SK-N-SH treated with all-trans-retinoic acid at 6 μM for 48 hours (cell line): ENCODE measurements at regions not wholly inside any gene's neighbourhood (a gene's known extent, or its start where the extent isn't known, plus 50 kb on each side); places are given as distances from the start of the nearest gene placed in this dataset.

ENCODE experiments used
- ATAC-seq: fragments of 200-7000 bp; cut with Tn5 transposase; 3 replicates; pipeline ENCODE4 v1.9.1; 2020; ENCODE audit warnings: mild to moderate bottlenecking, moderate library complexity
- ARNTL ChIP-seq: fragments of 450-650 bp; formaldehyde crosslinking; IDR thresholded peaks from 2 replicates; pipeline ENCODE4 v1.5.0; 2020; ENCODE audit warnings: low read depth, mild to moderate bottlenecking, moderate library complexity, borderline replicate concordance
- BACH2 ChIP-seq: fragments of 250-450 bp; sonication (Bioruptor Pico); IDR thresholded peaks from 2 replicates; pipeline ENCODE4 v1.9.0; 2021; ENCODE audit warnings: mild to moderate bottlenecking, borderline replicate concordance
- CSDC2 ChIP-seq: fragments of 250-450 bp; sonication (Bioruptor Pico); IDR thresholded peaks from 2 replicates; pipeline ENCODE4 v1.5.0; 2020; ENCODE audit warnings: mild to moderate bottlenecking, moderate library complexity
- ESRRG ChIP-seq: fragments of 250-450 bp; sonication (Bioruptor Pico); IDR thresholded peaks from 2 replicates; pipeline ENCODE4 v1.6.1; 2021; ENCODE audit warnings: mild to moderate bottlenecking
- GLIS3 ChIP-seq: fragments of 250-450 bp; sonication (Bioruptor Pico); IDR thresholded peaks from 2 replicates; pipeline ENCODE4 v1.5.0; 2020; ENCODE audit warnings: mild to moderate bottlenecking, moderate library complexity
- ISL1 ChIP-seq: fragments of 250-450 bp; sonication (Bioruptor Pico); IDR thresholded peaks from 2 replicates; pipeline ENCODE4 v2.1.2; 2022; ENCODE audit warnings: mild to moderate bottlenecking, moderate library complexity
- PPARA ChIP-seq: fragments of 250-450 bp; sonication (Bioruptor Pico); IDR thresholded peaks from 2 replicates; pipeline ENCODE4 v1.5.0; 2020; ENCODE audit warnings: mild to moderate bottlenecking, borderline replicate concordance
- RARB ChIP-seq: fragments of 250-450 bp; sonication (Bioruptor Pico); IDR thresholded peaks from 2 replicates; pipeline ENCODE4 v1.8.0; 2021; ENCODE audit warnings: mild to moderate bottlenecking, moderate library complexity
- SNAI2 ChIP-seq: fragments of 250-450 bp; sonication (Bioruptor Pico); IDR thresholded peaks from 2 replicates; pipeline ENCODE4 v1.5.0; 2020; ENCODE audit warnings: mild to moderate bottlenecking, moderate library complexity
- TCF4 ChIP-seq: fragments of 250-450 bp; sonication (Bioruptor Pico); IDR thresholded peaks from 2 replicates; pipeline ENCODE4 v1.8.0; 2021; ENCODE audit warnings: mild to moderate bottlenecking, moderate library complexity, borderline replicate concordance
- TOX ChIP-seq: fragments of 250-450 bp; sonication (Bioruptor Pico); IDR thresholded peaks from 2 replicates; pipeline ENCODE4 v1.8.0; 2021; ENCODE audit warnings: mild to moderate bottlenecking, moderate library complexity, borderline replicate concordance
- ZC3H10 ChIP-seq: fragments of 250-450 bp; sonication (Bioruptor Pico); IDR thresholded peaks from 2 replicates; pipeline ENCODE4 v1.5.1; 2021; ENCODE audit warnings: mild to moderate bottlenecking, moderate library complexity
- ZFP3 ChIP-seq: fragments of 250-450 bp; sonication (Bioruptor Pico); IDR thresholded peaks from 2 replicates; pipeline ENCODE4 v1.5.0; 2020; ENCODE audit warnings: mild to moderate bottlenecking, moderate library complexity
- ZFP30 ChIP-seq: fragments of 450-650 bp; formaldehyde crosslinking; IDR thresholded peaks from 2 replicates; pipeline ENCODE4 v1.5.0; 2022; ENCODE audit warnings: mild to moderate bottlenecking, moderate library complexity
- ZNF565 ChIP-seq: fragments of 450-650 bp; formaldehyde crosslinking; conservative IDR thresholded peaks from 2 replicates; pipeline ENCODE4 v1.5.0; 2020; ENCODE audit warnings: low read depth, mild to moderate bottlenecking, moderate library complexity
- ZNF70 ChIP-seq: fragments of 450-650 bp; formaldehyde crosslinking; IDR thresholded peaks from 2 replicates; pipeline ENCODE4 v1.5.0; 2020; ENCODE audit warnings: mild to moderate bottlenecking, moderate library complexity
- ZNF8 ChIP-seq: fragments of 450-650 bp; formaldehyde crosslinking; IDR thresholded peaks from 2 replicates; pipeline ENCODE4 v1.5.0; 2020; ENCODE audit warnings: mild to moderate bottlenecking, moderate library complexity
- TF ChIP-seq, protein P1 (sequence below): fragments of 250-450 bp; sonication (Bioruptor Pico); IDR thresholded peaks from 2 replicates; pipeline ENCODE4 v1.5.1; 2020; ENCODE audit warnings: low read depth, mild to moderate bottlenecking, moderate library complexity
- TF ChIP-seq, protein P2 (sequence below): fragments of 250-450 bp; sonication (Bioruptor Pico); IDR thresholded peaks from 2 replicates; pipeline ENCODE4 v1.5.1; 2021; ENCODE audit warnings: mild to moderate bottlenecking, moderate library complexity
- TF ChIP-seq, protein P3 (sequence below): fragments of 250-450 bp; sonication (Bioruptor Pico); IDR thresholded peaks from 2 replicates; pipeline ENCODE4 v1.8.0; 2020; ENCODE audit warnings: mild to moderate bottlenecking, moderate library complexity, borderline replicate concordance
- TF ChIP-seq, protein P4 (sequence below): fragments of 250-450 bp; sonication (Bioruptor Pico); IDR thresholded peaks from 2 replicates; pipeline ENCODE4 v1.5.0; 2020; ENCODE audit warnings: mild to moderate bottlenecking, moderate library complexity

DNA sequence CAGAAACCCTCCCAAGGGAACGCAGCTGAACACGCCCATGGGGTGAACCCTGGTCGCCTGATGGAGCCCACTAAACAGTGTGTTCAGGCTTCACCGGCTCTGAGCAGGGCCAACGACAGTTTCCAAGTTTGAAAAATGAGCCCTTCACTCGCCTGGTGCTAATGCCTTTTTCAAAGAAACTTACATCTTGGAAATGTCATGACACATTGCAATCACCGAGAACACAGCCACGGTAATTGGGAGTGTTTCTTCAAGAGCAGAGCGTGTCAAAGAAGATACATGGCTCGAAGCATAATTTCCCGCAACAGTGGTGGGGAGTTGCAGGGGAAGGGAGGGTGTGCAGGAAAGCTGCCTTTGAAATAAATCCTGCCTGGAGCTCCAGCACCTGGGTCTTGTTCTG is 463.2 kb downstream of the TMEM114 start:
- TF ChIP-seq, protein P1, sequence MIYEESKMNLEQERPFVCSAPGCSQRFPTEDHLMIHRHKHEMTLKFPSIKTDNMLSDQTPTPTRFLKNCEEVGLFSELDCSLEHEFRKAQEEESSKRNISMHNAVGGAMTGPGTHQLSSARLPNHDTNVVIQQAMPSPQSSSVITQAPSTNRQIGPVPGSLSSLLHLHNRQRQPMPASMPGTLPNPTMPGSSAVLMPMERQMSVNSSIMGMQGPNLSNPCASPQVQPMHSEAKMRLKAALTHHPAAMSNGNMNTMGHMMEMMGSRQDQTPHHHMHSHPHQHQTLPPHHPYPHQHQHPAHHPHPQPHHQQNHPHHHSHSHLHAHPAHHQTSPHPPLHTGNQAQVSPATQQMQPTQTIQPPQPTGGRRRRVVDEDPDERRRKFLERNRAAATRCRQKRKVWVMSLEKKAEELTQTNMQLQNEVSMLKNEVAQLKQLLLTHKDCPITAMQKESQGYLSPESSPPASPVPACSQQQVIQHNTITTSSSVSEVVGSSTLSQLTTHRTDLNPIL, result no peak
- TF ChIP-seq ARNTL (CRISPR knock-in tag), result no peak
- TF ChIP-seq TOX, result no peak
- TF ChIP-seq TCF4 (CRISPR knock-in tag), result no peak
- TF ChIP-seq ZNF70 (CRISPR knock-in tag), result no peak
- no peak for TF ChIP-seq ZC3H10 (CRISPR knock-in tag)
- TF ChIP-seq RARB (CRISPR knock-in tag), result no peak

DNA sequence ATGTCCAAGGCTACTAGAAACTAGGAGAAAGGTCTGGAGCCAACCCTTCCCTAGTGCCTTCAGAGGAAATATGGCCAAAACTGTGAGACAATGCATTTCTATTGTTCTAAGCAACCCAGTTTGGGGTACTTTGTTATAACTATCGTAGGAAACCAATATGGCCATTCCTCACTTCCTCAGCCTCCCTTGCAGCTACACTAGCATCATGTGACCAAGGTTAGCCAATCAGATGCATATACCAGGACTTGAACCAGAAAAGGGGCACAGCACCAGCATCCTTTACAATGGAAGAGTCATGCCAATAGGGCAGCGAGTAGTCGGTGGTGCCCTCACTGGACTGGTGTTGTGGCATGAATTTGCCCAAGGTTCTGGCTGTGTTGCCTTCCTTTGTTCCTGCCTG is 464.0 kb downstream of the TMEM114 start:
- TF ChIP-seq PPARA (CRISPR knock-in tag) (no peak), ARNTL (CRISPR knock-in tag) (no peak), ZNF8 (CRISPR knock-in tag) (no peak), ZFP30 (CRISPR knock-in tag) (no peak), ZNF565 (CRISPR knock-in tag) (no peak), ZNF70 (CRISPR knock-in tag) (no peak), ESRRG (no peak), GLIS3 (no peak), RARB (CRISPR knock-in tag) (no peak), ZC3H10 (CRISPR knock-in tag) (no peak), SNAI2 (no peak), TOX (no peak), ISL1 (CRISPR knock-in tag) (no peak)
- TF ChIP-seq, protein P2, sequence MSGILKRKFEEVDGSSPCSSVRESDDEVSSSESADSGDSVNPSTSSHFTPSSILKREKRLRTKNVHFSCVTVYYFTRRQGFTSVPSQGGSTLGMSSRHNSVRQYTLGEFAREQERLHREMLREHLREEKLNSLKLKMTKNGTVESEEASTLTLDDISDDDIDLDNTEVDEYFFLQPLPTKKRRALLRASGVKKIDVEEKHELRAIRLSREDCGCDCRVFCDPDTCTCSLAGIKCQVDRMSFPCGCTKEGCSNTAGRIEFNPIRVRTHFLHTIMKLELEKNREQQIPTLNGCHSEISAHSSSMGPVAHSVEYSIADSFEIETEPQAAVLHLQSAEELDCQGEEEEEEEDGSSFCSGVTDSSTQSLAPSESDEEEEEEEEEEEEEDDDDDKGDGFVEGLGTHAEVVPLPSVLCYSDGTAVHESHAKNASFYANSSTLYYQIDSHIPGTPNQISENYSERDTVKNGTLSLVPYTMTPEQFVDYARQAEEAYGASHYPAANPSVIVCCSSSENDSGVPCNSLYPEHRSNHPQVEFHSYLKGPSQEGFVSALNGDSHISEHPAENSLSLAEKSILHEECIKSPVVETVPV, result no peak
- TF ChIP-seq, protein P1, result no peak
- TF ChIP-seq, protein P3, sequence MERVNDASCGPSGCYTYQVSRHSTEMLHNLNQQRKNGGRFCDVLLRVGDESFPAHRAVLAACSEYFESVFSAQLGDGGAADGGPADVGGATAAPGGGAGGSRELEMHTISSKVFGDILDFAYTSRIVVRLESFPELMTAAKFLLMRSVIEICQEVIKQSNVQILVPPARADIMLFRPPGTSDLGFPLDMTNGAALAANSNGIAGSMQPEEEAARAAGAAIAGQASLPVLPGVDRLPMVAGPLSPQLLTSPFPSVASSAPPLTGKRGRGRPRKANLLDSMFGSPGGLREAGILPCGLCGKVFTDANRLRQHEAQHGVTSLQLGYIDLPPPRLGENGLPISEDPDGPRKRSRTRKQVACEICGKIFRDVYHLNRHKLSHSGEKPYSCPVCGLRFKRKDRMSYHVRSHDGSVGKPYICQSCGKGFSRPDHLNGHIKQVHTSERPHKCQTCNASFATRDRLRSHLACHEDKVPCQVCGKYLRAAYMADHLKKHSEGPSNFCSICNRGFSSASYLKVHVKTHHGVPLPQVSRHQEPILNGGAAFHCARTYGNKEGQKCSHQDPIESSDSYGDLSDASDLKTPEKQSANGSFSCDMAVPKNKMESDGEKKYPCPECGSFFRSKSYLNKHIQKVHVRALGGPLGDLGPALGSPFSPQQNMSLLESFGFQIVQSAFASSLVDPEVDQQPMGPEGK (CRISPR knock-in tag), result no peak
- no peak for ATAC-seq

More for the DNA sequence above, 463.2 kb downstream of the TMEM114 start:
- ATAC-seq, result no peak

DNA sequence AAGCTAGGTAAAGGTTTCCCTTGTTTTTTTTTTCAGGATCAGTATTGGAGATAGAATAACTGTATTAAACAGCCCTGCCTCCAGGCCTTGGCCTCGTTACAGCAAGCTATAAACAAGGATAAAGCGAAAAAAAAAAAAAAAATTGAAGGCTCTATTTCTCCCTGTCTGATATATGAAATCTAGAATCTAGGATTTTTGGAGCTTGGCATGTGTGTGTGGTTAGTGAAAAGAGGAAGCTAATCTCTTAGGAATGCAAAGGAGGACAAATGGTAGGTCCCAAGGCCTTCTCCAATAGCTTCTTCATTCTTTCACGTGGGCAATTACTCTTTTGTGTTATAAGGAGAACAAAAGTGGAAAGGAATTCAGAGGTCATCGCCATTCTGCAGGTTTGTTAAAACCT is 470.3 kb downstream of the TMEM114 start:
- TF ChIP-seq ZFP30 (CRISPR knock-in tag) (no peak), TCF4 (CRISPR knock-in tag) (no peak), ARNTL (CRISPR knock-in tag) (no peak), BACH2 (CRISPR knock-in tag) (no peak), GLIS3 (no peak), PPARA (CRISPR knock-in tag) (no peak), CSDC2 (CRISPR knock-in tag) (no peak)
- TF ChIP-seq, protein P2, result no peak
- TF ChIP-seq, all 23 proteins: peak for 0
- ATAC-seq, result no peak

DNA sequence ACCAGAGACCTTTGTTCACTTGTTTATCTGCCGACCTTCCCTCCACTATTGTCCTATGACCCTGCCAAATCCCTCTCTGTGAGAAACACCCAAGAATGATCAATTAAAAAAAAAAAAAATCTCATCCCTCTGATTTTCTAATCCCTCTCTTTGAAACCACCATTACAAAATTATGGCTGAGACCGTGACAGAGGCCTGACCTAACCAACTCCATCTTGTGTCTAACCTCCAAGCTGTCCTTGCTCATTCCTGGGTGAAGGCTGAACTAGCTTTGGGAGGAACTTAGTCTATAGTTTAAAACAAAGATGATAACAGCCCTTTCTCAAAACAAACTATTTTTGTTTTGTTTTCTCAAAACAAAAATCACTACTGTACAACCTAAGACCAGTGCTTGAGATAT is 474.5 kb downstream of the TMEM114 start:
- ATAC-seq, result no peak
- no peak for TF ChIP-seq ZNF70 (CRISPR knock-in tag)
- no peak for TF ChIP-seq ISL1 (CRISPR knock-in tag)
- TF ChIP-seq ARNTL (CRISPR knock-in tag), result no peak
- no peak for TF ChIP-seq RARB (CRISPR knock-in tag)
- no peak for TF ChIP-seq CSDC2 (CRISPR knock-in tag)
- TF ChIP-seq GLIS3, result no peak
- no peak for TF ChIP-seq ZNF8 (CRISPR knock-in tag)
- no peak for TF ChIP-seq TCF4 (CRISPR knock-in tag)
- no peak for TF ChIP-seq TOX
- TF ChIP-seq, protein P4, sequence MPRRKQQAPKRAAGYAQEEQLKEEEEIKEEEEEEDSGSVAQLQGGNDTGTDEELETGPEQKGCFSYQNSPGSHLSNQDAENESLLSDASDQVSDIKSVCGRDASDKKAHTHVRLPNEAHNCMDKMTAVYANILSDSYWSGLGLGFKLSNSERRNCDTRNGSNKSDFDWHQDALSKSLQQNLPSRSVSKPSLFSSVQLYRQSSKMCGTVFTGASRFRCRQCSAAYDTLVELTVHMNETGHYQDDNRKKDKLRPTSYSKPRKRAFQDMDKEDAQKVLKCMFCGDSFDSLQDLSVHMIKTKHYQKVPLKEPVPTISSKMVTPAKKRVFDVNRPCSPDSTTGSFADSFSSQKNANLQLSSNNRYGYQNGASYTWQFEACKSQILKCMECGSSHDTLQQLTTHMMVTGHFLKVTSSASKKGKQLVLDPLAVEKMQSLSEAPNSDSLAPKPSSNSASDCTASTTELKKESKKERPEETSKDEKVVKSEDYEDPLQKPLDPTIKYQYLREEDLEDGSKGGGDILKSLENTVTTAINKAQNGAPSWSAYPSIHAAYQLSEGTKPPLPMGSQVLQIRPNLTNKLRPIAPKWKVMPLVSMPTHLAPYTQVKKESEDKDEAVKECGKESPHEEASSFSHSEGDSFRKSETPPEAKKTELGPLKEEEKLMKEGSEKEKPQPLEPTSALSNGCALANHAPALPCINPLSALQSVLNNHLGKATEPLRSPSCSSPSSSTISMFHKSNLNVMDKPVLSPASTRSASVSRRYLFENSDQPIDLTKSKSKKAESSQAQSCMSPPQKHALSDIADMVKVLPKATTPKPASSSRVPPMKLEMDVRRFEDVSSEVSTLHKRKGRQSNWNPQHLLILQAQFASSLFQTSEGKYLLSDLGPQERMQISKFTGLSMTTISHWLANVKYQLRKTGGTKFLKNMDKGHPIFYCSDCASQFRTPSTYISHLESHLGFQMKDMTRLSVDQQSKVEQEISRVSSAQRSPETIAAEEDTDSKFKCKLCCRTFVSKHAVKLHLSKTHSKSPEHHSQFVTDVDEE (CRISPR knock-in tag), result no peak
- no peak for TF ChIP-seq SNAI2
- no peak for TF ChIP-seq ZFP3 (CRISPR knock-in tag)
- TF ChIP-seq, protein P3 (CRISPR knock-in tag), result no peak
- TF ChIP-seq ZC3H10 (CRISPR knock-in tag), result no peak
